HG02623 (cell line): ENCODE measurements at regions not wholly inside any gene's neighbourhood (a gene's known extent, or its start where the extent isn't known, plus 50 kb on each side); places are given as distances from the start of the nearest gene placed in this dataset.
"Not testable (repeated sequence)": the region's sequence is repeated elsewhere in the genome, so short reads cannot be mapped to it uniquely, and the experiment has no call there.

Source experiments
- ATAC-seq: cut with Tn5 transposase; IDR thresholded peaks from one replicate; pipeline ENCODE4 v1.9.1; 2021; ENCODE audit warnings: moderate library complexity; ENCODE audit not compliant: unreplicated experiment

- no peak for ATAC-seq
These were observed 346.1 kb downstream of the GBA3 start for GRCh38 chr4:23038626-23039491.

- no peak for ATAC-seq
These were observed 344.3 kb downstream of the GBA3 start for GRCh38 chr4:23036921-23037495.

GRCh38 chr4:23036503-23036902, 343.8 kb downstream of the GBA3 start:
- no peak for ATAC-seq

- no peak for ATAC-seq
These were observed 342.9 kb downstream of the GBA3 start for GRCh38 chr4:23035521-23036056.

GRCh38 chr4:23034731-23035130, 342.0 kb downstream of the GBA3 start:
- no peak for ATAC-seq

- no peak for ATAC-seq
These were observed 341.1 kb downstream of the GBA3 start for GRCh38 chr4:23033796-23034195.

- no peak for ATAC-seq
These were observed 336.1 kb downstream of the GBA3 start for GRCh38 chr4:23028875-23029274.

- ATAC-seq: no peak
These were observed 330.9 kb downstream of the GBA3 start for GRCh38 chr4:23023666-23024065.

GRCh38 chr4:23023121-23023520, 330.4 kb downstream of the GBA3 start:
- no peak for ATAC-seq

GRCh38 chr4:23022032-23022431, 329.3 kb downstream of the GBA3 start:
- ATAC-seq: no peak

GRCh38 chr4:23021040-23021439, 328.3 kb downstream of the GBA3 start:
- no peak for ATAC-seq

GRCh38 chr4:23020399-23020798, 327.7 kb downstream of the GBA3 start:
- not testable (repeated sequence) for ATAC-seq

GRCh38 chr4:23016981-23017380, 324.2 kb downstream of the GBA3 start:
- no peak for ATAC-seq

GRCh38 chr4:23015821-23016220, 323.1 kb downstream of the GBA3 start:
- no peak for ATAC-seq

- ATAC-seq: no peak
These were observed 316.4 kb downstream of the GBA3 start for GRCh38 chr4:23009093-23009492.

GRCh38 chr4:23006756-23007155, 314.0 kb downstream of the GBA3 start:
- no peak for ATAC-seq

GRCh38 chr4:23005691-23006090, 313.0 kb downstream of the GBA3 start:
- ATAC-seq: no peak

GRCh38 chr4:23001478-23001877, 308.7 kb downstream of the GBA3 start:
- no peak for ATAC-seq

GRCh38 chr4:22999419-22999818, 306.7 kb downstream of the GBA3 start:
- ATAC-seq: no peak

- ATAC-seq: no peak
These were observed 304.9 kb downstream of the GBA3 start for GRCh38 chr4:22997358-22998224.

- no peak for ATAC-seq
These were observed 298.8 kb downstream of the GBA3 start for GRCh38 chr4:22991576-22991975.
